ENCODE measurements at regions not wholly inside any gene's neighbourhood (a gene's known extent, or its start where the extent isn't known, plus 50 kb on each side); places are given as distances from the start of the nearest gene placed in this dataset.

- TF ChIP-seq GMEB1 (CRISPR knock-in tag; IDR thresholded peaks at IDR 0.05; ENCODE audit: borderline replicate concordance) (no peak), STAG1 (CRISPR knock-in tag; IDR thresholded peaks at IDR 0.05) (no peak), ZNF556 (CRISPR knock-in tag; IDR thresholded peaks at IDR 0.05; ENCODE audit: borderline replicate concordance) (no peak), SP2 (CRISPR knock-in tag; IDR thresholded peaks at IDR 0.05) (no peak), TEAD3 (CRISPR knock-in tag; optimal IDR thresholded peaks at IDR 0.05; ENCODE audit: borderline replicate concordance) (no peak), PLRG1 (conservative IDR thresholded peaks at IDR 0.05) (no peak), KMT2B (CRISPR knock-in tag; IDR thresholded peaks at IDR 0.05) (no peak), TOPORS (CRISPR knock-in tag; IDR thresholded peaks at IDR 0.05) (no peak), CHCHD3 (CRISPR knock-in tag; IDR thresholded peaks at IDR 0.05) (no peak)
Observed at GRCh38 chr11:80293293-80293692, 852.5 kb upstream of the TENM4 start (continued).

DNA sequence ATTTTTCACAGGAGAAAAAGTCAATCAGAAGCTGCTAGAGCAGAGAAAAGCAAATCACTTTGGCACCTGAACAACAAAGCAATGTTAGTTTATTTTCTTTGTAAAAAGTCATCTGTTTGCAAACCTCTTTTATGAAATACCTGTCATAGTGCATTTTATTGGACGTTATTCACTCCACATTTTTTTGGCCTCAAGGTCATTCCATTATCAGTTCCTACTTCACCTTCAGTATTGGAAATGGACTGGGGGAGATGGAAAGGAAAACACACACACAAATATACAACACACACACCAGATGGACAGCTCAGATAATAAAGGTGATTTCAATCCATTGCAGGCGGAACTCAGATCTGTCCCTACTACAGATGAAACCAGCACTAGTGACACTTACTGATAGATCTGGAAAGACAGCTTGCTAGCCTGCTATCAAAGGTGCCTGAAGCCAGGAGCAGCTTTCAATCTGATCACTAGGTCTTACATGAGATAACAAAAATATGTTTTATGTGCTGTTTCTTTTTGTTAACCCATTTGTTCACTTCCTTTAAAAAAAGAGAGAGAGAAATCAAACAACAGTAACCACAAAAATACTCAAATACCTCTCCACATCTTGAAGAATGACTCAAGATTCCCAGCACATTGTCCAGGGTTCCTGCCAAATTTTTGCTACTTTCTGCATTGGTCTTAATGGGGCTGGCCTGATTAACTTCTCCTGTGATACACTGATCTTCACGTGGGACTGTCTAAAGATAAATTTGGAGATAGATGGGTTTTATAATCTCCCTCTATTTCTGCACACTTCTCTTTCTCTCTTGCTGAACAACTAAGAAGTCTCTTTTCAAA, 844.3 kb upstream of the TENM4 start:
- 10% methylated on average over 3 of the region's 3 CpGs for WGBS (ENCODE audit: low lambda C conversion rate)
- TF ChIP-seq NFKB2 (CRISPR knock-in tag; IDR thresholded peaks at IDR 0.05; ENCODE audit: borderline replicate concordance) = no peak
- TF ChIP-seq CEBPG (CRISPR knock-in tag; IDR thresholded peaks at IDR 0.05) = no peak
- no peak for TF ChIP-seq CHD2 (IDR thresholded peaks at IDR 0.05; ENCODE audit: low read depth, low read length)
- no peak for TF ChIP-seq GTF2F1 (IDR thresholded peaks at IDR 0.05; ENCODE audit: low read length)
- TF ChIP-seq, protein P1, sequence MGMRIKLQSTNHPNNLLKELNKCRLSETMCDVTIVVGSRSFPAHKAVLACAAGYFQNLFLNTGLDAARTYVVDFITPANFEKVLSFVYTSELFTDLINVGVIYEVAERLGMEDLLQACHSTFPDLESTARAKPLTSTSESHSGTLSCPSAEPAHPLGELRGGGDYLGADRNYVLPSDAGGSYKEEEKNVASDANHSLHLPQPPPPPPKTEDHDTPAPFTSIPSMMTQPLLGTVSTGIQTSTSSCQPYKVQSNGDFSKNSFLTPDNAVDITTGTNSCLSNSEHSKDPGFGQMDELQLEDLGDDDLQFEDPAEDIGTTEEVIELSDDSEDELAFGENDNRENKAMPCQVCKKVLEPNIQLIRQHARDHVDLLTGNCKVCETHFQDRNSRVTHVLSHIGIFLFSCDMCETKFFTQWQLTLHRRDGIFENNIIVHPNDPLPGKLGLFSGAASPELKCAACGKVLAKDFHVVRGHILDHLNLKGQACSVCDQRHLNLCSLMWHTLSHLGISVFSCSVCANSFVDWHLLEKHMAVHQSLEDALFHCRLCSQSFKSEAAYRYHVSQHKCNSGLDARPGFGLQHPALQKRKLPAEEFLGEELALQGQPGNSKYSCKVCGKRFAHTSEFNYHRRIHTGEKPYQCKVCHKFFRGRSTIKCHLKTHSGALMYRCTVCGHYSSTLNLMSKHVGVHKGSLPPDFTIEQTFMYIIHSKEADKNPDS (CRISPR knock-in tag; IDR thresholded peaks at IDR 0.05) = no peak
- TF ChIP-seq, protein P2, sequence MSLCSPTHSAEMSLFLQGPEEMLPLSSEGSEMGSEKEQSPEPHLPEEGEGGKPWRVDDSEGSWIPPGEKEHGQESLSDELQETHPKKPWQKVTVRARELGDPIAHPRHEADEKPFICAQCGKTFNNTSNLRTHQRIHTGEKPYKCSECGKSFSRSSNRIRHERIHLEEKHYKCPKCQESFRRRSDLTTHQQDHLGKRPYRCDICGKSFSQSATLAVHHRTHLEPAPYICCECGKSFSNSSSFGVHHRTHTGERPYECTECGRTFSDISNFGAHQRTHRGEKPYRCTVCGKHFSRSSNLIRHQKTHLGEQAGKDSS (CRISPR knock-in tag; IDR thresholded peaks at IDR 0.05; ENCODE audit: borderline replicate concordance, low read depth) = no peak
- no peak for TF ChIP-seq GTF3A (CRISPR knock-in tag; conservative IDR thresholded peaks at IDR 0.05)
- no peak for TF ChIP-seq MZF1 (CRISPR knock-in tag; IDR thresholded peaks at IDR 0.05; ENCODE audit: borderline replicate concordance)
- no peak for TF ChIP-seq SMC3 (IDR thresholded peaks at IDR 0.05; ENCODE audit: low read length)

More for the DNA sequence above, 844.3 kb upstream of the TENM4 start:
- FAIRE-seq = no peak
- no peak for DNase-seq (ENCODE audit: low spot score)
- no peak for ATAC-seq
- H2AFZ ChIP-seq (ENCODE audit: low read length) = no peak overlapping the region
- H3K79me2 ChIP-seq (ENCODE audit: insufficient read depth, low read length) = no peaks in the 10 kb centered on the region
- no peak overlapping the region for H3K4me3 ChIP-seq (replicated peaks in 1 of 3; ENCODE audit: insufficient read depth in 1 of 3, low read depth in 2 of 3, low read length in 3 of 3)
- peaks cover 6% of the 10 kb centered on the region for H3K9me3 ChIP-seq (ENCODE audit: low read length)
- BruUV-seq (replicated peaks) = no TSS peak
- ChIA-PET POLR2A (no interaction called here), CTCF (ENCODE audit: low intra/inter-chr PET ratio, low total read pairs) (no interaction called here)
- intact Hi-C loops (cut with micrococcal nuclease; ENCODE audit: unreplicated experiment) = no loop called here
- H4K20me1 ChIP-seq (ENCODE audit: insufficient read depth, low read length) = no peaks in the 10 kb centered on the region
- H3K9ac ChIP-seq (ENCODE audit: insufficient read depth, low read depth, low read length) = no peak overlapping the region
- no peaks in the 10 kb centered on the region for H3K27me3 ChIP-seq (ENCODE audit: control insufficient read depth in 1 of 2, insufficient read depth in 2 of 2, low read length in 2 of 2)
- no peak overlapping the region for H3K4me2 ChIP-seq (ENCODE audit: low read depth, low read length)
- H3K36me3 ChIP-seq (replicated peaks in 1 of 2; ENCODE audit: control insufficient read depth in 1 of 2, insufficient read depth in 2 of 2, low read length in 2 of 2) = no peaks in the 10 kb centered on the region
- in situ Hi-C loops (cut with HindIII; ENCODE audit: extremely low pct_ligation_motif_present, low pct_unique_long_range_greater_than_20kb) = no loop called here
- H3K27ac ChIP-seq (ENCODE audit: extremely low read length, insufficient read depth, low read length) = no peak overlapping the region
- H3K4me1 ChIP-seq (ENCODE audit: insufficient read depth, low read length) = no peaks in the 10 kb centered on the region
